ENCODE measurements at regions not wholly inside any gene's neighbourhood (a gene's known extent, or its start where the extent isn't known, plus 50 kb on each side); places are given as distances from the start of the nearest gene placed in this dataset.

DNA sequence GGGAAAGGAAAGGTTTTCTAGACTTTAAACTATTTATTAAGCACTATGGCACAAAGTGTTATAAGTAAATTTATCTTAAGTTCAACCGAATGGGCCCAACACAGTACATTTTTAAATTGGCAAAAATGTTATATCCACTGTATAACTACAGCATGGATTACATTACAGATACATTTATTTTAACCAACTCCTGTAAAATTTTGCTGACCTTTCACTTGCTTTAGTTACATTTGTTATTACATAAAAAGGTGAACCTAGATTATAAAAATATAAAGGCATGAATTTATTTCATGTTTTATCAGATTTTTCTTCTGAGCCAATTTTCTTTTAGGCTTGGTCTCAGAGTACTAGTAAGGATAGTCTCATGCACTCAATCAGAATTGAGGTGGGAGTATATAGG, 221.9 kb upstream of the GBE1 start:
- TF ChIP-seq, protein P1, sequence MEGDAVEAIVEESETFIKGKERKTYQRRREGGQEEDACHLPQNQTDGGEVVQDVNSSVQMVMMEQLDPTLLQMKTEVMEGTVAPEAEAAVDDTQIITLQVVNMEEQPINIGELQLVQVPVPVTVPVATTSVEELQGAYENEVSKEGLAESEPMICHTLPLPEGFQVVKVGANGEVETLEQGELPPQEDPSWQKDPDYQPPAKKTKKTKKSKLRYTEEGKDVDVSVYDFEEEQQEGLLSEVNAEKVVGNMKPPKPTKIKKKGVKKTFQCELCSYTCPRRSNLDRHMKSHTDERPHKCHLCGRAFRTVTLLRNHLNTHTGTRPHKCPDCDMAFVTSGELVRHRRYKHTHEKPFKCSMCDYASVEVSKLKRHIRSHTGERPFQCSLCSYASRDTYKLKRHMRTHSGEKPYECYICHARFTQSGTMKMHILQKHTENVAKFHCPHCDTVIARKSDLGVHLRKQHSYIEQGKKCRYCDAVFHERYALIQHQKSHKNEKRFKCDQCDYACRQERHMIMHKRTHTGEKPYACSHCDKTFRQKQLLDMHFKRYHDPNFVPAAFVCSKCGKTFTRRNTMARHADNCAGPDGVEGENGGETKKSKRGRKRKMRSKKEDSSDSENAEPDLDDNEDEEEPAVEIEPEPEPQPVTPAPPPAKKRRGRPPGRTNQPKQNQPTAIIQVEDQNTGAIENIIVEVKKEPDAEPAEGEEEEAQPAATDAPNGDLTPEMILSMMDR (IDR thresholded peaks at IDR 0.05), result no peak
- no peak for TF ChIP-seq POLR2A (IDR thresholded peaks at IDR 0.05)
